GM19455 (cell line): ENCODE measurements at regions not wholly inside any gene's neighbourhood (a gene's known extent, or its start where the extent isn't known, plus 50 kb on each side); places are given as distances from the start of the nearest gene placed in this dataset.
"Not testable (repeated sequence)": the region's sequence is repeated elsewhere in the genome, so short reads cannot be mapped to it uniquely, and the experiment has no call there.

Experiments used
- ATAC-seq: cut with Tn5 transposase; IDR thresholded peaks from one replicate; pipeline ENCODE4 v1.9.1; 2021; ENCODE audit not compliant: unreplicated experiment

- ATAC-seq = no peak
Observed at GRCh38 chr15:70241561-70242320, 144.0 kb upstream of the TLE3 start.

- no peak for ATAC-seq
Observed at GRCh38 chr15:70240820-70241430, 143.2 kb upstream of the TLE3 start.

- no peak for ATAC-seq
Observed at GRCh38 chr15:70240082-70240481, 142.4 kb upstream of the TLE3 start.

GRCh38 chr15:70238917-70239316 lies 141.2 kb upstream of the TLE3 start:
- no peak for ATAC-seq

- no peak for ATAC-seq
Observed at GRCh38 chr15:70237626-70238025, 139.9 kb upstream of the TLE3 start.

- no peak for ATAC-seq
Observed at GRCh38 chr15:70236341-70237086, 138.8 kb upstream of the TLE3 start.

GRCh38 chr15:70235347-70235746 lies 137.6 kb upstream of the TLE3 start:
- ATAC-seq = no peak

- no peak for ATAC-seq
Observed at GRCh38 chr15:70234256-70234905, 136.7 kb upstream of the TLE3 start.

- ATAC-seq = no peak
Observed at GRCh38 chr15:70231484-70231883, 133.8 kb upstream of the TLE3 start.

- not testable (repeated sequence) for ATAC-seq
Observed at GRCh38 chr15:70227918-70228317, 130.2 kb upstream of the TLE3 start.

GRCh38 chr15:70227147-70227546 lies 129.4 kb upstream of the TLE3 start:
- ATAC-seq = no peak

- no peak for ATAC-seq
Observed at GRCh38 chr15:70226337-70226980, 128.7 kb upstream of the TLE3 start.

GRCh38 chr15:70225416-70225815 lies 127.7 kb upstream of the TLE3 start:
- ATAC-seq = no peak

- no peak for ATAC-seq
Observed at GRCh38 chr15:70222606-70223005, 124.9 kb upstream of the TLE3 start.

GRCh38 chr15:70220490-70221096 lies 122.9 kb upstream of the TLE3 start:
- ATAC-seq = no peak

- ATAC-seq = no peak
Observed at GRCh38 chr15:70219966-70220365, 122.2 kb upstream of the TLE3 start.

GRCh38 chr15:70219256-70219895 lies 121.7 kb upstream of the TLE3 start:
- no peak for ATAC-seq

- ATAC-seq = no peak
Observed at GRCh38 chr15:70217226-70218160, 119.8 kb upstream of the TLE3 start.

- ATAC-seq = no peak
Observed at GRCh38 chr15:70215951-70216350, 118.2 kb upstream of the TLE3 start.
